HepG2 (cell line): ENCODE measurements at regions not wholly inside any gene's neighbourhood (a gene's known extent, or its start where the extent isn't known, plus 50 kb on each side); places are given as distances from the start of the nearest gene placed in this dataset.

Experiments
- CTCF ChIP-seq: sonication (generic); formaldehyde crosslinking; IDR thresholded peaks from 2 replicates; pipeline ENCODE4 v1.5.0; 2020; ENCODE audit warnings: mild to moderate bottlenecking, missing genetic modification reagents, moderate library complexity
- MED1 ChIP-seq: sonication (generic); formaldehyde crosslinking; IDR thresholded peaks from 2 replicates; pipeline ENCODE4 v1.4.0; 2020; ENCODE audit warnings: missing genetic modification reagents
- RELA ChIP-seq: sonication (generic); formaldehyde crosslinking; IDR thresholded peaks from 2 replicates; pipeline ENCODE4 v1.4.0; 2020; ENCODE audit warnings: missing genetic modification reagents
- TARDBP ChIP-seq: sonication (generic); formaldehyde crosslinking; IDR thresholded peaks from 2 replicates; pipeline ENCODE4 v1.8.0; 2022; ENCODE audit warnings: mild to moderate bottlenecking, missing genetic modification reagents
- ZNF138 ChIP-seq: sonication (generic); formaldehyde crosslinking; IDR thresholded peaks from 2 replicates; pipeline ENCODE4 v1.5.0; 2020; ENCODE audit warnings: mild to moderate bottlenecking, low read depth, missing genetic modification reagents
- ZNF552 ChIP-seq: sonication (generic); formaldehyde crosslinking; IDR thresholded peaks from 2 replicates; pipeline ENCODE4 v1.9.0; 2022; ENCODE audit warnings: missing genetic modification reagents, mild to moderate bottlenecking, borderline replicate concordance
- ZNF780A ChIP-seq: sonication (generic); formaldehyde crosslinking; IDR thresholded peaks from 2 replicates; pipeline ENCODE4 v1.8.0; 2022; ENCODE audit warnings: mild to moderate bottlenecking, missing genetic modification reagents, moderate library complexity
- TF ChIP-seq, protein P1 (sequence below): conservative IDR thresholded peaks from 2 replicates; pipeline ENCODE4 v1.6.1; 2018; ENCODE audit warnings: missing genetic modification reagents

DNA sequence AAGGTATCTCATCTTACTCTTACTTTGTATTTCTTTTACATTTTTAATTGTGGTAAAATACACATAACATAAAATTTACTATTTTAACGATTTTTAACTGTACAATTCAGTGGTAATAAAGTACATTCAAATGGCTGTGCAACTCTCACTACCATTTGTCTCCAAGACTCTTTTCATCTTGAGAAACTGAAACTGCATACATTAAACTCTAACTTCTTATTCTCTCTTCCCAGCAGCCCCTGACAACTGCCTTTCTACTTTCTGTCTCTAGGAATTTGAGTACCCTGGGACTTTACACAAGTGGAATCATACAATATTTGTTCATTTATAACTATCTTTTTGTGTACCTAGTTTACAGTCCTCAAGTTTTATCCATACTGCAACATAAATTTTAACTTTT is 725.8 kb upstream of the KIRREL3 start:
- no peak for TF ChIP-seq CTCF (CRISPR knock-in tag)
- TF ChIP-seq TARDBP: no peak
- no peak for TF ChIP-seq ZNF138 (CRISPR knock-in tag)
- TF ChIP-seq, protein P1, sequence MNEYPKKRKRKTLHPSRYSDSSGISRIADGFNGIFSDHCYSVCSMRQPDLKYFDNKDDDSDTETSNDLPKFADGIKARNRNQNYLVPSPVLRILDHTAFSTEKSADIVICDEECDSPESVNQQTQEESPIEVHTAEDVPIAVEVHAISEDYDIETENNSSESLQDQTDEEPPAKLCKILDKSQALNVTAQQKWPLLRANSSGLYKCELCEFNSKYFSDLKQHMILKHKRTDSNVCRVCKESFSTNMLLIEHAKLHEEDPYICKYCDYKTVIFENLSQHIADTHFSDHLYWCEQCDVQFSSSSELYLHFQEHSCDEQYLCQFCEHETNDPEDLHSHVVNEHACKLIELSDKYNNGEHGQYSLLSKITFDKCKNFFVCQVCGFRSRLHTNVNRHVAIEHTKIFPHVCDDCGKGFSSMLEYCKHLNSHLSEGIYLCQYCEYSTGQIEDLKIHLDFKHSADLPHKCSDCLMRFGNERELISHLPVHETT (CRISPR knock-in tag): no peak
- TF ChIP-seq RELA (CRISPR knock-in tag): no peak
- no peak for TF ChIP-seq MED1
- no peak for TF ChIP-seq ZNF552 (CRISPR knock-in tag)
- no peak for TF ChIP-seq ZNF780A (CRISPR knock-in tag)
